SJCRH30 (cell line): ENCODE measurements at regions not wholly inside any gene's neighbourhood (a gene's known extent, or its start where the extent isn't known, plus 50 kb on each side); places are given as distances from the start of the nearest gene placed in this dataset.

Source experiments
- DNase-seq, 2 experiments: peaks; one replicate each; pipeline ENCODE4 v3.0.0-alpha.2; 2015 to 2020
- H3K27ac ChIP-seq: fragments of 250-450 bp; sonication (Bioruptor Pico); 2 replicates; pipeline ENCODE4 v1.5.1; 2020; ENCODE audit warnings: mild to moderate bottlenecking, moderate library complexity
- H3K27me3 ChIP-seq: fragments of 250-450 bp; sonication (Bioruptor Pico); 2 replicates; pipeline ENCODE4 v1.5.1; 2020; ENCODE audit warnings: mild to moderate bottlenecking, moderate library complexity
- H3K36me3 ChIP-seq: fragments of 250-450 bp; sonication (Bioruptor Pico); 2 replicates; pipeline ENCODE4 v1.5.1; 2020; ENCODE audit warnings: mild to moderate bottlenecking, moderate library complexity
- H3K4me1 ChIP-seq: fragments of 250-450 bp; sonication (Bioruptor Pico); 2 replicates; pipeline ENCODE4 v1.5.1; 2020; ENCODE audit warnings: mild to moderate bottlenecking, moderate library complexity
- H3K4me3 ChIP-seq: fragments of 250-450 bp; sonication (Bioruptor Pico); 2 replicates; pipeline ENCODE4 v1.5.1; 2020; ENCODE audit warnings: mild to moderate bottlenecking, moderate library complexity
- H3K9me3 ChIP-seq: fragments of 250-450 bp; sonication (Bioruptor Pico); replicated peaks from 2 replicates; pipeline ENCODE4 v1.5.1; 2020; ENCODE audit warnings: mild to moderate bottlenecking, moderate library complexity

DNA sequence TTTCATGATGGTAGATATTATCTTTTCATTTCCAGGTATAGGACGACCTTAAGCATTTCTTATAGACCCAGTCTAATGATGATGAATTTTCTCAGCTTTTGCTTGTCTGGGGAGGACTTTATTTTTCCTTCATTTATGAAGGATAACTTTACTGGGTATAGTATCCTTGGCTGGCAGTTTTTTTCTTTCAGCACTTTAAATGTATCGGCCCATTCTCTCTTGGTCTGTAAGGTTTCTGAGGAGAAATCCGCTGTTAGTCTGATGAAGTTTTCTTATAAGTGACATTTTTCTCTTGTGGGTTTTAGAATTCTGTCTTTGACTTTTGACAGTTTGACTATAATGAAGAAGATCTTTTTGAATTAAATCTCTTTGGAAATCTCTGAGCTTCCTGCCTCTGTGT, 144.7 kb upstream of the SLC22A23 start:
- Histone ChIP-seq H3K4me1 (no peaks in the 10 kb centered on the region), H3K27me3 (no peaks in the 10 kb centered on the region), H3K36me3 (no peaks in the 10 kb centered on the region), H3K27ac (no peak overlapping the region), H3K4me3 (no peak overlapping the region), H3K9me3 (no peaks in the 10 kb centered on the region)
- DNase-seq: no peak

GRCh38 chr6:3597500-3598064, 140.7 kb upstream of the SLC22A23 start:
- Histone ChIP-seq H3K4me3 (no peak overlapping the region), H3K9me3 (no peaks in the 10 kb centered on the region), H3K27me3 (no peaks in the 10 kb centered on the region), H3K4me1 (no peaks in the 10 kb centered on the region), H3K36me3 (no peaks in the 10 kb centered on the region), H3K27ac (no peak overlapping the region)
- DNase-seq: no peak

DNA sequence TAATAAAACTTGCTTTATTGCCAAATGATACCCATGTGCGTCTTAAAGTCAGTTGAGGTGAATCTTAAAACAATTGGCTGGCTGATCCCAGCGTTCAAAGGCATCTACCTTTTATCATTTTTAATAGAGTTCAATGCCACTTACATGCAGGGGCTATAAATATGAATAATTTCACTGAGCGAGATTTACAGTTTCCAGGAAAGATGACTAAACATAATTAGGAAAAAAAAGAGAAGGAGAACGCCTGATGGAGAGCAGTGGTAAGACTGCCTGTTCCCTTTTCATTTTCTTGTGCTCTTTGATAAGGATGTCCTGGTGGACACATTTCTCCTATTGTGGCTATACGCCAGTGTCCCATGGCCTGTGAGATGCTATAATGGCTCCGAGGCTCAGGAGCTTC, 139.9 kb upstream of the SLC22A23 start:
- no peak overlapping the region for H3K27ac ChIP-seq
- DNase-seq: no peak

DNA sequence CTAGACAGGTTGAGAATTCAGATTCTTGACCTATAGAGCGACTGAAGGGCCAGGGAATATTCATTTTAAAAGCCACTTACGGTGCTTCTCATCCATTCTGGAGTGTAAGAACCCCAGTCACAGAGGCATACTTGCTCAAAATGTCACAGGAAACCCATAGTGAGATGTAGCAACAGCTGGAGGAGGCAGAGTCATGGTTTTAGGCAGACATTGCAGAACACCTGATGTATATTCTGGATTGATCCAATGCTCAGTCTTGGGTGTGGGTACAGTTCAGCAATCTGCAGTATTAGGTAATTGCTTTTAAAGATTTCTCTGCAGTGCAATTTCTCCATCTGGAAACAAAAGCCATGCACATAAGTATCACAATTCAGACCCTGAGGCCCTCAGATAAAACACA, 137.4 kb upstream of the SLC22A23 start:
- H3K9me3 ChIP-seq: no peaks in the 10 kb centered on the region
- no peak for DNase-seq
- H3K4me1 ChIP-seq: no peaks in the 10 kb centered on the region
- H3K4me3 ChIP-seq: no peak overlapping the region
- no peaks in the 10 kb centered on the region for H3K36me3 ChIP-seq
- no peak overlapping the region for H3K27ac ChIP-seq
- H3K27me3 ChIP-seq: no peaks in the 10 kb centered on the region

More for the DNA sequence above, 139.9 kb upstream of the SLC22A23 start:
- H3K4me1 ChIP-seq: no peaks in the 10 kb centered on the region
- no peaks in the 10 kb centered on the region for H3K36me3 ChIP-seq
- no peaks in the 10 kb centered on the region for H3K9me3 ChIP-seq
- no peak overlapping the region for H3K4me3 ChIP-seq
- H3K27me3 ChIP-seq: no peaks in the 10 kb centered on the region

DNA sequence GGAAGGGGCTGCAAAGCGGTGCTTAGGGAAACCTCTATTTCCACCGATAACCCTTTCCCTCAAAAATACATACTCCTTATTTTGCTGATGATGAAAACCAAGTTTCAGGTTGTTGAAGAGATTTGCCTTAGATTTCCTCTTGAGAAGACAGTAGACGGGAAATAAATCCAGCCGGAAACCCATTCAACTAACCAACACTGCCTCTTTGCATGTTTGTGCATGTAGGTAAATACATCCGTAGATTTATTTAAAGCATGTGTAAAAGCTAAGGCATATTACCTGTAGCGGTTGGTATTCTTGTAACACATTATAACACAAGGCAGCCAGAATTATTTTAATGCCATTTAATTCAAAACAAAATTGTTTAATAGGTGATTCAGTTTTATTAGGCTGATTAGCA, 136.3 kb upstream of the SLC22A23 start:
- DNase-seq: no peak
- H3K9me3 ChIP-seq: no peaks in the 10 kb centered on the region
- no peak overlapping the region for H3K27ac ChIP-seq
- no peak overlapping the region for H3K4me3 ChIP-seq
- no peaks in the 10 kb centered on the region for H3K36me3 ChIP-seq
- no peaks in the 10 kb centered on the region for H3K27me3 ChIP-seq
- H3K4me1 ChIP-seq: no peaks in the 10 kb centered on the region

DNA sequence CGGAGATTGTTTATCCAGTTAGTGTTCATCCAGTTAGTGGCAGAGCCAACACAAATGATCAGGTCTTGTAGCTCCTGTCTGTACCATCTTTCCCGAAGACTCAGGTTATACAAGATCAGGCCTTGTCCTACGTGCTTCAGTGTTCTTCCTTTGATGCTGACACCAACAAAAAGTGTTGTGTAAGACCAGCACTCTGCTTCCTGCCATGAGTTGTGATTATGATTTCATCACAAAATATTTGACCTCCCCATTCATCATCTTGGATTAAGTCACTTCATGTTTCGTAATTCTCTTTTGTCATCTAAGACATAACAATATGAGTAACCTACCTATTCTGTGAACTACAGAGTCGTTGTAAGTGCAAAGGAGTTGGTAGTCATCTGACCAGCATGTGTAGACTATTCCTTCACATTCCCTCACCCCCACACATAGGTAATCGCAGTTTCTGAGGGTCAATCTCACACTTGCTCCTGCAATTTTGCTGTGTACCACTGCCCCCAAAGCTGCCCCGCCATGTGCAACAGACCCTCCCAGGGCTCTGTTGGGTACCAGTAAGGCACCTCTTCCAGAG, 135.6 kb upstream of the SLC22A23 start:
- no peak for DNase-seq
- H3K4me1 ChIP-seq: no peaks in the 10 kb centered on the region
- no peaks in the 10 kb centered on the region for H3K27me3 ChIP-seq
- H3K9me3 ChIP-seq: no peaks in the 10 kb centered on the region
- no peak overlapping the region for H3K27ac ChIP-seq
- no peak overlapping the region for H3K4me3 ChIP-seq
- H3K36me3 ChIP-seq: no peaks in the 10 kb centered on the region

DNA sequence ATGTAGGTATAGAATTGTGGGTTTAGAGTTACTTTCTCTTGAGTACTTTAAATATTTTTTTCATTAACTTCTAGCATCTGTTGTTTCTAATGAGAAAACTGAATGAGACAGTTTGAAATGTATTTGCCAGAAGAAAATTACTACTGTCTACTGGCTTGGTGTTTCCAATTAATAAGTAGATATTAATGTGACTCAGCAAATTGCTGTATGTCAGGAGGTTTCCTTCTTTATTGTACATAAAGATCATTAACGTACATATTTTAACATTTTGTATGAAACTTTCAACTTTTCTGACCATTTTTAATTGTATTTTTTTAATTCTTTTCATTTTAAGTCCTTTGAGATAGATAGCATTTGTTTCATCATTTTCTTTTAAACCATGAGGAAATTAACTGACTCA, 135.1 kb upstream of the SLC22A23 start:
- H3K36me3 ChIP-seq: no peaks in the 10 kb centered on the region
- H3K27me3 ChIP-seq: no peaks in the 10 kb centered on the region
- DNase-seq: no peak
- no peak overlapping the region for H3K4me3 ChIP-seq
- H3K9me3 ChIP-seq: no peaks in the 10 kb centered on the region
- H3K4me1 ChIP-seq: no peaks in the 10 kb centered on the region
- H3K27ac ChIP-seq: no peak overlapping the region

DNA sequence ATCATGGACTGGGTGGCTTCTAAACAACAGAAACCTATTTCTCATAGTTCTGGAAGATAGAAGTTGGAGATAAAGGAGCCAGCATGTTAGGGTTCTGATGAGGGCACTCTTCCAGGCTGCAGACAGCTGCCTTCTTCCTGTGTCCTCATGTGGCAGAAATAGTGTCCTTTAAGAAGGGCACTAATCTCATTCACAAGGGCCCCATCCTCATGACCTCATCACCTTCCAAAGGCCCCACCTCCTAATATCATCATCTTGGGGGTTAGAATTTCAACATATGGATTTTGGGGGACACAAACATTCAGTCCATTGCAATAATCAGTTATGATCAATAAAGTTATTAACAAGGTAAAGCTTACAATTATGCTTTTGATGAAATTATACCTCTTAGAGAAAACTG, 130.8 kb upstream of the SLC22A23 start:
- Histone ChIP-seq H3K27ac (no peak overlapping the region), H3K9me3 (no peaks in the 10 kb centered on the region), H3K27me3 (no peaks in the 10 kb centered on the region), H3K36me3 (no peaks in the 10 kb centered on the region), H3K4me1 (no peaks in the 10 kb centered on the region), H3K4me3 (no peak overlapping the region)
- no peak for DNase-seq

DNA sequence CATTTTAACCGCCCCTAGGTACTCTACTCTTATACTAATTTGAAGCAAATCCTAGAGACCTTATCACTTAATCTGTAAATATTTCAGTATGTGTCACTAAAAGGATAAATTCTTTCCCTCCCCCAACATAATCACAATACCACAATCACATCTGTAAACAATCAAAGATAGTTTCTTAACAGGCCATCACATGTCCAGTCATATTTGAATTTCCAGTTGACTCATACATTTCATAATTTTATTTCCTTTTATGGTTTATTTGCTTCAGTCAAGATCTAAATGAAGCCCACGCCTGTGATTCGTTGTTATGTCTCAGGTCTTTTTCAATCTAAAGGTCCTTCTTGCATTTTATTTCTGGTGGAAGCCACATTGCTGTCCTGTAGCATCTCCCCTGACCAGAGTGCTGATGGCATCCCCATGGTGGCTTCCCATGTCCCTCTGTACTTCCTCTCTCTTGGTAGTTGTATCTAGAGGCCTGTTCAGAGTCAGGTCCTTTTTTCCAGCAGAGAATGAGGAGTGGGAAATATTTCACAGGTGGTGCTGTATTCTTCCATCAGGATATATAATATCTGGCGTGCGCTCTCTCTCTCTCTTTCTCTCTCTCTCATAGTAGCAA, 128.6 kb upstream of the SLC22A23 start:
- Histone ChIP-seq H3K9me3 (no peaks in the 10 kb centered on the region), H3K27ac (no peak overlapping the region), H3K4me1 (no peaks in the 10 kb centered on the region), H3K27me3 (no peaks in the 10 kb centered on the region), H3K4me3 (no peak overlapping the region), H3K36me3 (no peaks in the 10 kb centered on the region)
- no peak for DNase-seq

GRCh38 chr6:3584606-3585005, 127.8 kb upstream of the SLC22A23 start:
- no peak overlapping the region for H3K4me3 ChIP-seq
- no peaks in the 10 kb centered on the region for H3K27me3 ChIP-seq
- H3K4me1 ChIP-seq: no peaks in the 10 kb centered on the region
- H3K27ac ChIP-seq: no peak overlapping the region
- no peaks in the 10 kb centered on the region for H3K9me3 ChIP-seq
- DNase-seq: no peak
- no peaks in the 10 kb centered on the region for H3K36me3 ChIP-seq

GRCh38 chr6:3581469-3581868, 124.6 kb upstream of the SLC22A23 start:
- Histone ChIP-seq H3K27ac (no peak overlapping the region), H3K27me3 (no peaks in the 10 kb centered on the region), H3K36me3 (no peaks in the 10 kb centered on the region), H3K4me1 (no peaks in the 10 kb centered on the region), H3K4me3 (no peak overlapping the region), H3K9me3 (no peaks in the 10 kb centered on the region)
- no peak for DNase-seq

- no peaks in the 10 kb centered on the region for H3K36me3 ChIP-seq
- DNase-seq: no peak
- H3K27ac ChIP-seq: no peak overlapping the region
- H3K4me3 ChIP-seq: no peak overlapping the region
- H3K4me1 ChIP-seq: no peaks in the 10 kb centered on the region
- no peaks in the 10 kb centered on the region for H3K27me3 ChIP-seq
- H3K9me3 ChIP-seq: no peaks in the 10 kb centered on the region
Measured at GRCh38 chr6:3579652-3580175, 122.9 kb upstream of the SLC22A23 start.

DNA sequence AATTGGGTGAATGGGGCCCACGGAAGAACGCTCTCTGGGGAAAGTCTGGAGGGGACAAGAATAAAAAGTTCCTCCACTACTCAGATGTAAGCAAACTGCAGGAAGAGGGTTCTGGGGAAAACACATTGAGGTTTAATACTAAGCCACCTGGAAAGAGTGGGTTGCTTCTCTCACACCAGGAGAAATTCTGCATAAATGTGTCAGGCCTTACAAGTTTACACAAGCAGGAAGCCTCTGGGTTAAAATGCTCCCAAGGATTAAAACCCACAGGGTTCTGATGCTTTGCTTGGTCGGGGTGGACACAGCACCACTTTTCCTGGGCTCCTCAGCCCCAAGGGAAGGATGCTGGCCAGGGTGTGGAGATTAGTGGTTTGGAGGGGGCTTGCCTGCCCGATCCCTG, 122.1 kb upstream of the SLC22A23 start:
- no peaks in the 10 kb centered on the region for H3K27me3 ChIP-seq
- no peak overlapping the region for H3K27ac ChIP-seq
- H3K36me3 ChIP-seq: no peaks in the 10 kb centered on the region
- no peaks in the 10 kb centered on the region for H3K4me1 ChIP-seq
- no peak overlapping the region for H3K4me3 ChIP-seq
- no peak for DNase-seq
- H3K9me3 ChIP-seq: no peaks in the 10 kb centered on the region

DNA sequence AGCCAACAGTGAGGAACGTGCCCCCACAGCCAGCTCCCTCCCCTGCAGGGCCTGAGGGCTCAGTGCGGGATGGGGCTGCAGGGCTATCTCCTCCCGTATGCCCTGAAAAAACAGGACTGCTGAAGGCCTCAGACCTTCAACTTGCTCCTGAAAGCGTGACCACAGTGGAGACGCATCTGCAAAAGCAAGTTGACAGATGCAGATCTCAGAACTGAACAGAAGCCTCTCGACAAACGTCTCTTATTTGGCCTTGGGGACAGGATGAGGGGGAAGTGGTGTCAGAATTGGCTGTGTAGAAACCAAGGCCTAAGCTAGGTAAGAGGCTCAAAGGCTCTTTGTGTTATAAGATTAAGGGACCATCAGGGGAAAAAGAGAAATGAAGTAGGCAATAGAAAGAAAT, 120.7 kb upstream of the SLC22A23 start:
- Histone ChIP-seq H3K4me1 (no peaks in the 10 kb centered on the region), H3K4me3 (no peak overlapping the region), H3K36me3 (no peaks in the 10 kb centered on the region), H3K27me3 (no peaks in the 10 kb centered on the region), H3K27ac (no peak overlapping the region), H3K9me3 (no peaks in the 10 kb centered on the region)
- no peak for DNase-seq

GRCh38 chr6:3575701-3576100, 118.9 kb upstream of the SLC22A23 start:
- H3K4me1 ChIP-seq: no peaks in the 10 kb centered on the region
- H3K9me3 ChIP-seq: no peaks in the 10 kb centered on the region
- no peak overlapping the region for H3K4me3 ChIP-seq
- DNase-seq: no peak
- H3K36me3 ChIP-seq: no peaks in the 10 kb centered on the region
- H3K27me3 ChIP-seq: no peaks in the 10 kb centered on the region
- H3K27ac ChIP-seq: no peak overlapping the region

DNA sequence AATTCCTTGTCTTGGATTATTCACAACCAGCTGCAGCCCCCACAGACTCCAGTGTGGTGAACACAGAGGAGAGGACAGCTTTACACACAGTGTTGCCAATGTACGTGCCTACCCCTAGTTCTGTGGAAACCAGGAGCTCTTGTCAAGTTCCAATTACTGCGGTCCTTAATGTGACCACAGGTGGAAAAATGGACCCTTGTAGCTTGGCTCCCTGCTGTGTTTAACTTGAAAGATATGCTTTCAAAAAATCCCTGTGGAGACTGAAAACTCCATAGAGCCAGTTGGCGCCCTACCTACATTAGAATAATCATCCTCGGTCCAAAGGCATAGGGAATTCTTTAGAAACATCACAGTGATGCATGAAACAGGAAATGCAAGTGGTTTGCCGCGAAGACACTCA, 118.3 kb upstream of the SLC22A23 start:
- Histone ChIP-seq H3K27ac (no peak overlapping the region), H3K36me3 (no peaks in the 10 kb centered on the region), H3K9me3 (no peaks in the 10 kb centered on the region), H3K4me1 (no peaks in the 10 kb centered on the region), H3K27me3 (no peaks in the 10 kb centered on the region), H3K4me3 (no peak overlapping the region)
- no peak for DNase-seq
